HG02870 (cell line): ENCODE measurements at regions not wholly inside any gene's neighbourhood (a gene's known extent, or its start where the extent isn't known, plus 50 kb on each side); places are given as distances from the start of the nearest gene placed in this dataset.
"Not testable (repeated sequence)": the region's sequence is repeated elsewhere in the genome, so short reads cannot be mapped to it uniquely, and the experiment has no call there.

Experiments used
- ATAC-seq: cut with Tn5 transposase; IDR thresholded peaks from one replicate; pipeline ENCODE4 v1.9.1; 2021; ENCODE audit warnings: mild to moderate bottlenecking, moderate library complexity; ENCODE audit not compliant: unreplicated experiment

DNA sequence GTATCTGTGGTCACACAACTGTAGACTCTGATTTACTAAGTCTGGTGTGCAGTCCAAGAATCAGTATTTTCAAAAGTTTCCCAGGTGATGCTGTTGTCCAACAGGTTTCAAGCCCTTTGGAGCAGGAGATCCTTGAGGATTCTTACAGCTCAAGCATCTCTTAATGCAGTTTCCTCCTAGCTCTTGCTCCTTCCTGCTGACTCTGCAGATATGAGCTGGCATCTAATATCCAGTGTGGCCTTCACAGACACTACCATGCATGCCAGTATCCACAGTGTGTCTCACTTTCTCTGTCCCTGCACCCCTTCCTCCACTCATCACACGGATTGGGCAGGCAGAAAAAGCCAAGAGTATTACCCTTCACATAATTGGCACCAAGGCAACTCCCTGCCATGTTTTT is 182.2 kb upstream of the TNC start:
- no peak for ATAC-seq

DNA sequence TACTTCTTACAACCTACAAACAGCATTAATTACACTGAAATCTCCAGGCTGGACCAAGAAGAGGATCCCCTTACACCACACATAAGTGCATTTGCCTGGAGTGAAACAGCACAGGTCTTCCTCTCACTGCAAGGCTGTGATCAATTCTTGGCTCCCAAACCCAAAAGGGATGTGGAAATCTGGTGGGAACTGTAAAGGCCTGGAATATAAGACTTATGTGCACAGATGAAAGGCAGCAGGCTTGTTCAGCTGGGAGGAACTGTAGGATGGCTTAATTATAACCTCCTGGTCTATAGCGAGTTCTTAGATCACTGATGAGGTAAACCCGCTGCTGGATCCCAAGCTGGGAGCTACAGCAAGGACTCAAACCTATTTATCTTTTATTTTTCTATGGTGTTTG is 182.9 kb upstream of the TNC start:
- ATAC-seq: no peak

DNA sequence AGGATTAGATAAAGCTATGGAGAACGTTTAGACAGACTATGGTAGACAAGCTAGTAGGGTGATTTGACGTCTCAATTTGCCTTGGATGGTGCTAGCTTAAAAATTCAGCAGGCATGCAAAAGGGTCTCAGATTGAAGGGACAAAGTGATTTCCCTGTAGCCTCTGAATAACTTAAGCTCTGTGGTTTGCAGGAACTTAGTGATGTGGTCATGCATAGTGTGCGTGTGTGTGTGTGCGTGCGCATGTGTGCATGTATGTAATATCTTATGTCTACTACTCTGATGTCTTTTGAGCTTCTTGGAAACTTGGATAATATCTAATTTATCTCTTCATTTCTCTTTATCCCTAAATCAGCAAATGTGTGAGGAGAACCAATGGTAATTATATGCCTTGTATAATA is 183.6 kb upstream of the TNC start:
- no peak for ATAC-seq

DNA sequence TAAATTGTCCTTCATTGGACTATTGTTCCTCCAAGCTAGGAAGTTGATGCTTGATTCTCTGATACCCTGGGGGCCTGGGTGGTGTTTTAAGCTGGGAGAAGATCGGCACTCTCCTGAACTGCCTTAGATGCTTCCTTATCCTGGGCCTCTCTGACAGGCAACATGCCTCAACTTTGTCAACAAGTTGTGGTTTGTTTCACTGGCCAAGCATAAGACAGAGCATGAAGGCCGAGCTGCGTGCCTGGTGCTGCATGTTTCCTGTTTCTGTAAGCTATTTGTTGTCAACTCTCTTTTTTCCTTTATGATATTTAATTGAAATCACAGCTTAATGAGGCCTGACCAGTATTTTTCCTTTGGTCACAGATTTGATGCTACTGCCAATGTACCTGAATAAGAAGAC is 187.6 kb upstream of the TNC start:
- ATAC-seq: no peak

DNA sequence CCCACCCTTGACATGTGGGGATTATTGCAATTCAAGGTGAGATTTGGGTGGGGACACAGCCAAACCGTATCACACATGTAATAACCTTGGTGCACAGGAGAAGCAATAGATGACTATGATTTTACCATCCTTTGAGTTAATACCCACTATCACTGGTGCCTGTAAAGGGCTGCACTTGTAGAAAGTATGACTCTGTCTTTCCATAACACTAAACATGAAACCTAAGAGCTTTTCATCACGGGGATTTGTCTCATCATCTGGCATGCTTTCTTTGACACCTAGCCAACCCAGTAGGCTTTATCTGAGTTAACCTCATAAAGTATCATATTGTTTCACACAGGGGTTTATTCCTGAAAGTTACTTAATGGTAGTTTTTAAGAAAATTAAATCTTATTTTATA is 188.9 kb upstream of the TNC start:
- no peak for ATAC-seq

DNA sequence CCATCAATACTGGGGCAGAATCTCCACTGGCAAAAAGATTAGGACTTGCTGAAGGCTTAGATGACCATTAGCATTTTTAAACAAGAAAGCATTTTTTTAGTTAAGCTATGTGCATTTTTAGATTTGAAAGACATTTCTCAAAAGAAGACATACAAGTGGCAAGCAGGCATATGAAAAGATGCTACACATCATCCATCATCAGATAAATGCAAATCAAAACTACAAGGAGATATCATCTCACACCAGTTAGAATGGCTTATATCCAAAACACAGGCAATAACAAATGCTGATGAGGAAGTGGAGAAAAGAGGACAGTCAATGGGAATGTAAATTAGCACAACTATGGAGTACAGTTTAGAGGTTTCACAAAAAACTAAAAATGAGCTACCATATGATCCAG is 195.6 kb upstream of the TNC start:
- ATAC-seq: no peak

DNA sequence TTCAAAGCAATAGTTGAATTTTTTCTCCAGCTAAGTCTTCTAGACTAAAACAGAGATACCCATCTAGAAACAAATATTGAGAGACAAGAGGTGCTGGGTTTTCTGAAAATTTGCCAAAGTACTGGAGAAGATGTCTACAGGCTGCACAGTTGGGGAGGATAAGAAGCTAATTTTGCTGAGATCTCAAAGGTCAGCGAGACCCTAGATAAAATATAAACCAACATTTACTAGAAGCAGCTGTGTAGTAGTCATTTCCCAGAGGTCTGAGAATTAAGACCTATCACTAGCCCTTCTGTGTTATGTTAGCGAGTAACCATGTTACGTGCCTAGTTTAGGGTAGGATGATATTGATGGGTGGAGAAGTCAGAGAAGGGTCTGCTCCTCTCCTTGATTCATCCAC is 208.5 kb upstream of the TNC start:
- ATAC-seq: no peak

DNA sequence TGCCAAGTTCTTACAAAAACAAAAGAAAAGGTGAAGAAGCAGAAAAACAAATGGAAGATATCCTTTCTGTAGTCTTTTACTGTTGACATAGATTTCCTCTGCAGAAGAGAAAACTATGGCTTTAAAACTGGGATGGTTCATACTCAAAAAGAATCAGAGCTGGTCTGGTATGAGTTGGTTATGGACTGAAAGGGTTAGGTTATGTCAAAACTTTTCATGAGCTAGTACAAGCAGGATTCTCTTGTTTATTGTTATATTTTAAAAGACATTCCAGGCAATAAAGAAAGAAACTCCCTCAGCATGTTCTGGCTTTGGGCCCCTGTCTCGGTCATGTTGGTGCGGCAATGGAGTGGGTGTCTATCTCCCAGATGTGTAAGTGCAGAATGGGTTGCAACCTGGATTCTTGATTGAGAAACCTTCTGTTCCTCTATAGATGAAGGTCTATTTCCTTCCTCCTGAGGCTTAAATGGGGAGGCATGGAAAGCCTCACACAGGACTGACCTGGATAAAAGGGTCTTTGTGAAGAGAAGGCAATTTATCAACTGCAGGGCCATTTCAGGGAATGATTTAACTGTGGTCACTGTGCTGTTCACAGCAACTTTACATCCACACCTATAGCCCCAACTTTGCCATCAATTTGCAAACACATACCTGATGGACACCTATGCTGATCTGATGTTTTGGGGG is 209.6 kb upstream of the TNC start:
- no peak for ATAC-seq

DNA sequence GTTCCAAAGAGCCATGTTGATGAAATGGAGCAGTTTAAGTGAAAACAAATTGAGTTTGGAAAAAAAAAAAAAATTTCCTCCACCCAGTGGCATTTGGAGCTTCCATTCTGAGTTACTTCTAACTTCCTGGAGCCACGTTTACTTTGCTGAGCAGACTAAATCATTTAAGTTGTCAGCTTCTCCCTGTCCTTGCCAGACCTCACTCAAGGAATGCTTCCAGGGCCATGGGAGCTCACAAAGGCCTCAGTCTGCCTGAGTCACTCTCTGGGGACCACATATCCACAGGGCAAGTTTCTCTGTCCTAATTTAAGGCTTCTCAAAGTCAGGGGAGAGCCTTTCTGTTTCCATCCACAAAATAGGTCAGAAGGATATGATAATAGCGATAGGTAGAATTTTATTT is 210.3 kb upstream of the TNC start:
- ATAC-seq: no peak

DNA sequence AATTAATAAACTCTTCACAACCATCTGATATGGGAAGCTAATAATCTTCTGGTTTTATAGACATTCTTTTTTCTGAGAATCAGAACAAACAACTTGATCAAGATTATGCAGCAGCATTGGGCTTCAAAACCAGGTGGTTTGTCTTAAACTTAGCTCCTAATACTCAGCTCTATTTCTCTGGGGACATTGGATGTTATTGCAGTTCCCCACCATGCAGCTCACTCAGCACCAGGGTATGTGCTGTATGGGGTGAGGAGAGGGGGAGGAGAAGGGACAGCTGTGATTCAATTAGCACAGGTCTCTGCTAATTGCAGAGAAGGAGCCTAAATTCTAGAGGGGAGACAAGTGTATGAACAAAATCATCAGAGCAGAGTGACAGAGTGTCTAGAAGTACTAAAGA is 210.7 kb upstream of the TNC start:
- ATAC-seq: no peak

DNA sequence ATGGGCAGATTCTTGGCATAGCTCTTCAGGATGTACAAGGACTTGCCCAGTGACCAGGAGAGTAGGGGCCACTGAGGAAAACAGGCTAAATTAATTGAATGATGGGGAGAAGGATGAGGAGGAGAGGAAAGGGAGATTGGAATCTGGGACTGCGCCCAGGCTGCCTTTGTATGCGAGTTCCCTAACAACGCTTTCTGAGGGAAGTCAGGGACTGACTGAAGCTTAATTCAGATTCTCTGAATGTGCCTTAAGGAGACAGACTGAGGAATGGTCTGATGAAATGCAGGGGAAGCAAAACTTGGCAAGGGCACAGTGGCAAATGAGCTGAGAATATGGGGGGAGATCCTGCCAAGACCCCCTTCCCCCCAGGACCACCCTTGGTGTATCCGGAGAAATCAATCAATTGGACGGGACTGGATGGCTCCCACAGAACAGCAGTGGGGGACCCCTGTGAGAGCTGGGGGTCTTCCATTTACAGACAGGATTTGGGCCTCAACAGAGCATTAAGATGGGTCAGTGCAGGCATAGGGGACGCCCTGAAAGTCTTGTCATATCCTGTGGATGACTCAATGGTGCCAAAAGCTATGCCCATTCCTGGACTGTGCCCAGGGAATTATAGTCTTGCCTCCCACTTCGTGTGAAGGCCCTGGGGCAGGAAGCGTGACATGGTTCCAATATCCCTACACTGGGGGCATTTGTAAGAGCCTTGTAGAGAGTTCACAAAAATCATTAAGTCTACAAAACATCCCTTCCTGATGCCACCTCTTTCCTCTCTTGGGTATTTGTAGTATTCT is 215.5 kb upstream of the TNC start:
- ATAC-seq: no peak

DNA sequence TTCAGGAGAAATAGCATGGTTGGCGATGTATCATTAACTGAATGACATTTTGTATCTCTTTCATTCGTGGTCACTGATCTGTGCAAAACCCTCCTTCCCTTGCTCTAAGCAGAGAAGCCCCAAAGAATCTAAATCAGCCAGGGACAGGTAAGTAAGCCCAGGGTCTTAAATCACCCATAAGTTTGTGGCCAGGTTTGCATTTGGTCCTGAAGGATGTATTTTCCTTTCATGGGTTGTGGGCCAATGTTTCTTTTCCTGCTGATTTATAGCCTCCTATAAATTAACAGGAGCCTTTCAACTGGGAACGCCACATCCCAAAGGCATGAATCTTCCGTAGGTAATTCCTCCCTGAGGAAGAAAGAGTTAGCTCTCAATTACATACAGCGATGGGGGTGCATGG is 217.5 kb upstream of the TNC start:
- ATAC-seq: no peak

DNA sequence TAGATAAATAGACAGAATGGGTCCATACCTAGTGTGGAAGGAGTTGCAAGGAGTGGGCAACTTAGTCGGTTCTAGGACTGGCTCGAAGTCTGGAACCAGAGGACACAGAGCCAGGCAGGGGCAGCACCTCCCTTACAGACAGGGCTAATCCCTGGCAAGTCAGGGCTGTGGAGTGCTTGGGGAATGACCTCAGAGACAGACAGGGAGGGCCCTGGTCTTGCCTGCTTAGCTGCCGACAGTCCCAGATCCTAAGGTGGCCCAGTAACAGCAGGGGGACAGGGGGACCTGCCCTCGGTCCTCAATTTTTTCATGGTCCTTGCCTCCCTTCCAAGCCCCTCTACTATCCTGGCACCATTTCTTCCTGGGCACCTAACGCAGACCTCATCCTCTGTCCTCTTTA is 222.4 kb upstream of the TNC start:
- ATAC-seq: no peak

DNA sequence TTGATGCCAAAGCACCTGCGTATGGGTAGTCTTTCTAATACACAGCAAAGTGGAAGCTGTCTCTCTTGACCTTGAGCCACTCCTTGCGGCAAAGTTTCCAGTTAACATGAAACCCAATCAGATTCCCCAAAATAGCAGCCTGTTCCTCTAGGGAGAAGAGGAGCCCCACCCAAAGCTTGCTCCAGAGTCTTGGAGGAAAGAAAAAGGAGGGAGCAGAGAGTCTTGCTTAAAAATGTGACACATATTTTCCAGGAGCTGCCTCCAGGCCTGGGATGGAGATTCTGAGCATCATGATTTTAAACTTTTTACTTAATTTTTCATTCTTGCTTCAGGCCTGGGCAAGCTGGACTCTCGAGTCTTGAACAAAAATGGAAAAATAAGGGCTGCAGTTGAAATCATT is 223.5 kb upstream of the TNC start:
- no peak for ATAC-seq

DNA sequence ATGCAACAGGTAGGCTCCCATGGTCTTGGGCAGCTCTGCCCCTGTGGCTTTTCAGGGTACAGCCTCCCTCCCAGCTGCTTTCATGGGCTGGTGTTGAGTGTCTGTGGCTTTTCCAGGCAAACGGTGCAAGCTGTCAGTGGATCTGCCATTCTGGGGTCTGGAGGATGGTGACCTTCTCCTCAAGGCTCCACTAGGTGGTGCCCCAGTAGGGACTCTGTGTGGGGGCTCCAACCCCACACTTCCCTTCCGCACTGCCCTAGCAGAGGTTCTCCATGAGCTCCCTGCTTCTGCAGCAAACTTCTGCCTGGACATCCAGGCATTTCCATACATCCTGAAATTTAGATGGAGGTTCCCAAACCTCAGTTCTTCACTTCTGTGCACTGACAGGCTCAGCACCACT is 229.8 kb upstream of the TNC start:
- ATAC-seq: not testable (repeated sequence)

DNA sequence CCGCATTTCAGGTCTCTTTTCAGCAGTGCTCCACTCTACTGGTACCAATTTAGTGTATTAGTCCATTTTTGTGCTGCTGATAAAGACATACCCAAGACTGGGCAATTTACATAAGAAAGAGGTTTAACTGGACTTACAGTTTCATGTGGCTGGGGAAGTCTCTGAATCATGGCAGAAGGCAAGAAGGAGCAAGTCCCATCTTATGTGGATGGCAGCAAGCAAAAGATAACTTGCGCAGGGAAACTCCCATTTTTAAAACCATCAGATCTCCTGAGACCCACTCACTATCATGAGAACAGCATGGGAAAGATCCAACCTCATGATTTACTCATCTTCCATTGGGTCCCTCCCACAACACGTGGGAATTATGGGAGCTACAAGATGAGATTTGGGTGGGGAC is 231.0 kb upstream of the TNC start:
- ATAC-seq: not testable (repeated sequence)

DNA sequence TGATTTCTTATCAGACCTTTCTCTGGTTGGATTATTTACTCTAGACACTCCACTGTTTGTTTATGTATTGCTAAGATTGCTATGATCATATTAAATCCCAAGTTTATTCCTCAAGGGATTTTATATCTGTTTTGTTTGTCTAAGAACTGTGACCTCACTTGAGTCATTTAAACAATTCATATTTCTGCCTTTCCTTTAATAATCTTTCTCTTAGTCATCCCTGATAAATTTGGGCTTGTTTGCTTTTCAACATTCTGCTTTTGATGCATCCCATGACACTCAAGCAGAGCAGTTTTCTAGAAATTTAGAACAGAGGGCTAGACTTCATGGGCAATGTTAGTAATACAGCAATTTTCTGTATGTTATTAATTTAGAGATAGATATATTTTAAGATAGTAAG is 231.6 kb upstream of the TNC start:
- ATAC-seq: no peak

DNA sequence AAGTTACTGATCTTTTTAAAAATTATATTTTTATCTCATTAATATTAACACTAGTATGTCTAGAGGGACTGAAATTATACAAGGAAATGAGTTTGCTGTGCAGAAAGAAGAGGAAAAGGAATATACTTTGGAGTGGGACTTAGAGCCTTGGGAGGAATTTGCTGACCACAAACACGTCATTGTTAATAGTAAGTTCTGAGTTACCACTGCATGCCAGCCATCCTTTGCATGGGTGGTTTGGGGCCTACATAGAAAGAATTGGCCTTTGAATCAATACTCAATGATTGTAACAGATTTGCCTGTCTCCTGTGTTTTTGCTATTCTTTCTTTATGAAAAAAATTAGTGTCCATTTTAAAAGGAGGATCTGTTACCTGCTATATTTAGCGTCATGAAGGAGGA is 232.6 kb upstream of the TNC start:
- ATAC-seq: no peak

DNA sequence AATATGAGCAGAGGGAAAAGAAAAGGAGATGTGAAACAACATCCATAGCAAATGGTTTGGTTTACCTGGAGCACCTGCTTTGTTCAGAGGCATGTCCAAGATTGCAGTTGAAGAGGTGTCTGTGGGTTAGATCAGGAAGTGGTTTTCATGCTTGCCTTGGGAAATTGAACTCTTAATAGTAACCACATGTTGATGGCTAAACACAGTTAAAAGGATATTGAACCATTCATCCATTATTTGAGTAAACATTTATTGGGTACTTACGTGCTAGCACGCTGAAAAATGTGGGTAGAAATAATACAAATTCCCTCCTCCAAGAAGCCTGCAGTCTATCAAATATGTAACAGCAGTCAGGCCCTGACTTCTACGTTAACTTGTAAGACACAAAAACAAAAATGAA is 235.7 kb upstream of the TNC start:
- no peak for ATAC-seq

DNA sequence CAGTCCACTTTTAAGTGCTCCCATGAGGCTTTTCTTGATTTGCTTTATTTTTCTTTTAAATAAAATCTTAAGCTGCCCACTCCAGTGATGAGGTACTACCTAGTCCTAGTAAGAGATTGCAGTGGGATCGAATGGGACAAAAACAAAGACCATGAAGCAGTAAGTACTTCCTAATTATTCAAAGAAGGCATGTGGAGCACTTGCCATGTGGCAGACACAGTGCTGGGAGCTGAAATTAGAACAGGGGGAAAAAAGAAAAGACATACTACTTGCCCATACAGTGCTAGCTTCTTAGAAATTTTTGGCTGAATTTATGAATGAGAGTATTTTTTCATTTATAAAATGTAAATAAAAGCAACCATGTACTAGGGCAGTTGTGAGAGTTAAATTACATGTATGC is 239.9 kb upstream of the TNC start:
- no peak for ATAC-seq

DNA sequence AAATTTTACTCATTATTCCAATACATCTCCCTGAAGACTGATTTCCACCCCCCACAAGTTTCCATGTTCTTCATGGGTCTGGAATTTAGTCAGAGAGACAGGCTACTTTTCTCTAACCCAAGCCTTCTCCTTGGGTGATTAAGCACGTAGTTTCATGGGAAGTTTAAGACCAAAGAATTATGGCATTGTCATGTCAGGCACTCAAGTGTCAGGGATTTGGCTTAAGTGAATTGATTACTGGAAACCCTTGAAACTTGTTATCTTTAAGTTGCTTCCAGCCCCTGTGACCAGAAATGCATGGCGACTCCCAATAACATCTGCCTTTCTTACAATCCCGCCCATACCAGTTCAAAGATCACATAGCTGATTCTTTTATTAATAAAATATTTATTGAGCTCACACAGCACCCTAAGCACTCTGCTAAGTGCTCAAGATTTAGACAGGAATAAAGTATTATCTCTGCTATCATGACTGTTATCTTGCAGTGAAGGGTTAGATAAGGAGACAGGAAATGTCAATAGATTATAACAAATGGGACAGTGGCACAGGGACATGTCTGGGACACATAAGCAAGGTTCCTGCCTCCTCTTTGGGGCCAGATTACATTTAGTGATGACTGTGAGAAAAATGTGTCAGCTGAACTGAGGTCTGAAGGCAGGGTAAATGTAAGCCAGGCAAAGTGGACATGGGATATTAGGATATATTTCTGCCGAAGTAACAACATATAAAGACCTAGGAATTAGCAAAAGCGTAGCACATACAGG is 241.2 kb upstream of the TNC start:
- ATAC-seq: no peak

DNA sequence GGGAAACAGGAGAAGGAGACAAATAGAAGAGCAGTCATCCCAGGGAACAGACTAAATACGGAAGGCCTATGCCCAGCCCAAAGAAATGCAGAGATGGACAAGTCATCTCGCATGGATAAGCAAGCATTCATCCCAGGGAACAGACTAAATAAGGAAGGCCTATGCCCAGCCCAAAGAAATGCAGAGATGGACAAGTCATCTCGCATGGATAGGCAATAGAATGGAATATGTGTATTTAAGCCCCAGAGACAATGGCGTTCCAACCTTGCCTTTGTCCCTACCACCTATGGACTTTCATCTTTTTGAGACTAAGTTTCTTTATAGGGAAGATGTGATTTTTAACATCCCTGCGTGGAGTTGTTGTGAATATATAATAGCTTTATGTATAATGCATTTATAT is 242.2 kb upstream of the TNC start:
- ATAC-seq: no peak
